GM19467 (cell line): ENCODE measurements at regions not wholly inside any gene's neighbourhood (a gene's known extent, or its start where the extent isn't known, plus 50 kb on each side); places are given as distances from the start of the nearest gene placed in this dataset.
"Not testable (repeated sequence)": the region's sequence is repeated elsewhere in the genome, so short reads cannot be mapped to it uniquely, and the experiment has no call there.

Source experiments
- ATAC-seq: cut with Tn5 transposase; IDR thresholded peaks from one replicate; pipeline ENCODE4 v1.9.1; 2021; ENCODE audit warnings: mild to moderate bottlenecking, moderate library complexity; ENCODE audit not compliant: unreplicated experiment

GRCh38 chrX:2640436-2641150 lies 50.5 kb upstream of the CD99 start:
- no peak for ATAC-seq

DNA sequence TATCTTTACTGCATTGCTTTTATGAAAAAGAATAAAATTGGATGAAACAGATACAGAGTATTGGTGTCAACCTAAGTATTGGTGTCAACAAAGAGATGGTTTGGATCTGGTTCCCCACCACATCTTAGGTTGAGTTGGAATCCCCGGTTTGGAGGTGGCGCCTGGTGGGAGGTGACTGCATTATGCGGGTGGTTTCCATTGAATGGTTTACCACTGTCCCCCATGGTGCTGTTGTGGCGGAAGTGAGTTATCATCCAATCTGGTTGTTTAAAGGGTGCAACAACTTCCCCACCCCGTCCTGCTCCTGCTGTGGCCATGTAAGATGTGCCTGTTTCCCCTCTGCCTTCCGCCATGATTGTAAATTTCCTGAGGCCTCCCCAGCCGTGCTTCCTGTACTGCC lies 52.8 kb upstream of the CD99 start:
- no peak for ATAC-seq

DNA sequence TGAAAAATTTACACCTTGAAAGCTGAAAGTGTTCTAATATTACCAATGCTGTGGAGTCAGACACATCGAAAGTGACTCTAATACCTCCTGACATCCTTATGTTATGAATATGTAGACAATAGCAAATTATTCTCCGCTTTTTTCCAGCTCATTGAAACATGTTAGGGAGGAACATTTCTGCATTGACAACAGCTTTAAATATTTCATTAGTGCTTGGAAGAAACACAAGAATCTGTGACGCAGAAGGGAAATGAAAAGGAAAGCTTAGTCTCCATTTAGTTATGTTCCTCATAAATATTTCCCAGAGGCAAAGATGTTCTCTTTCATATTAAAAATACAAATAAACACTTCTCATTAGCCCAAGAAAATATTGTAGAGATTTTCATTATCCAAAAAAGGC lies 55.8 kb upstream of the CD99 start:
- no peak for ATAC-seq

DNA sequence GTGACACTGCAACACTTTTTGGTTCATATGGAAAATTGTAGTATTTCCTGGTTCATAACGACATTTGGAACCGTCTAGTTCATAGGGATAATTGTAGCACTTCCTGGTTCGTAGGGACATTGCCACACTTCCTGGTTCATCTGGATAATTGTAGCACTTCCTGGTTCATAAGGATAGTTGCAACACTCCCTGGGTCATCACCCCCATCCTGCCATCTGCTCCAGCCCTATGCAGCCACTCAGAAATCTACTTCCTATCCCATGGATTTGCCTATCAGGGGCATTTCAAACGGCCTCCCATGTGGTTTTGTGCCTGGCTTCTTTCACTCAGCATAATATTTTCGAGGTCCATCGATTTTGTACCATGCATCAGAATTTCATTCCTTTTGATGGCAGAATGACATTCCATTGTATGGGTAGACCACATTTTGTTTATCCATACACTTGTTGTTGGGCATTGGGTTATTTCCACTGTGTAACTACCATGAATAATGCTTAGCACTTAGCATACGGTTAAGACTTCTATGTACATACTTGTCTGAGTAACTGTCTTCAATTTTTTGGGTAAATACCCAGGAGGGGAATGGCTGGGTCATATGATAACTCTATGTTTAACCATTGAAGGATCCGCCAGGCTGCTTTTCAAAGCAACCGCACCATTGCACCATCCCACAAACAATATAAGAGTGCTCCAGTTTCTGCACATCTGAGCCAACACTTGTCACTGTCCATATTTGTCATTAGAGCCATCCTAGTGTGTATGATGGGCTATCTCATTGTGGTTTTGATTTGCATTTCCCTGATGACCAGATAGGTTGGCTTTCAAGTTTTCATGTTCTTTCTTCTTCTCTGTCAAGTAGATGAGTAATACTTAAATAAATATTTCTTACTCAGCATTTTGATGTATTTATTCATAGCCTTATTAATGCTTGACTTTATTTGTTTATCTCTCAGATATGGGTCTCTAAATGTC lies 58.3 kb upstream of the CD99 start:
- ATAC-seq = no peak

GRCh38 chrX:2631743-2632532 lies 59.2 kb upstream of the CD99 start:
- ATAC-seq = no peak

GRCh38 chrX:2630935-2631742 lies 60.0 kb upstream of the CD99 start:
- ATAC-seq = not testable (repeated sequence)

DNA sequence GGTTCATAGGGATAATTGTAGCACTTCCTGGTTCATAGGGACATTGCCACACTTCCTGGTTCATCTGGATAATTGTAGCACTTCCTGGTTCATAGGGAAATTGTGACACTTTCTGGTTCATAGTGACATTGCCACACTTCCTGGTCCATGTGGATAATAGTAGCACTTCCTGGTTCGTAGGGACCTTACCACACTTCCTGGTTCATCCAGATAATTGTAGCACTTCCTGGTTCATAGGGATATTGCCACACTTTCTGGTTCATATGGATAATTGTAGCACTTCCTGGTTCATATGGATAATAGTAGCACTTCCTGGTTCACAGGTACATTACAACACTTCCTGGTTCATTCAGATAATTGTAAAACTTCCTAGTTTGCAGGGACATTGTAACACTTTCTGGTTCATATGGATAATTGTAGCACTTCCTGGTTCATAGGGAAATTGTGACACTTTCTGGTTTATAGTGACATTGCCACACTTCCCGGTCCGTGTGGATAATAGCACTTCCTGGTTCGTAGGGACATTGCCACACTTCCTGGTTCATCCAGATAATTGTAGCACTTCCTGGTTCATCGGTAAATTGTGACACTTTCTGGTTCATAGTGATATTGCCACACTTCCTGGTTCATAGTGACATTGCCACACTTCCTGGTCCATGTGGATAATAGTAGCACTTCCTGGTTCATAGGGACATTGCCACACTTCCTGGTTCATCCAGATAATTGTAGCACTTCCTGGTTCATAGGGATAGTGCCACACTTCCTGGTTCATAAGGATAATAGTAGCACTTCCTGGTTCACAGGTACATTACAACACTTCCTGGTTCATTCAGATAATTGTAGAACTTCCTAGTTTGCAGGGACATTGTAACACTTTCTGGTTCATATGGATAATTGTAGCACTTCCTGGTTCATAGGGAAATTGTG lies 60.8 kb upstream of the CD99 start:
- not testable (repeated sequence) for ATAC-seq

- no peak for ATAC-seq
Observed at GRCh38 chrX:2629316-2630007, 61.6 kb upstream of the CD99 start.

- no peak for ATAC-seq
Observed at GRCh38 chrX:2628751-2629315, 62.3 kb upstream of the CD99 start.

- ATAC-seq = no peak
Observed at GRCh38 chrX:2627272-2627867, 63.7 kb upstream of the CD99 start.

DNA sequence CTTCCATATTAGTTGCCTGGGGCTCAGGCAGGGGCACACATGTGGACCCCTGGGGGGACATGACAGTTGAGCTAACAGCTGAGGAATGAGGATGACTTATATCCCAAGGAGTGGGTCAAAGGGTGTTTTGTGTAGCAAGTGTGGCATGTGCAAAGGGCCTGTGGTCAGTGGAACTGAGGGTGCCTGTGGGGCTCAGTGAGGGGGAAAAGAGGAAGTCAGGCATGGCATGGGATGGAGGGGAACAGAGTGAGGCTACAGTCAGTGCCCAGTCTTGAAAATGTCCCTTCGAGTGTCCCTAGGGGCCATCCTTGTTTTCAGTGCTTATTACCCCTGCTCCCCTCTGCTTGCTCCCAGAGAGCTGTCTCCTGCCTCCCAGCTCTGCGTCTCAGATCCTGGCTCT lies 64.3 kb upstream of the CD99 start:
- ATAC-seq = no peak

DNA sequence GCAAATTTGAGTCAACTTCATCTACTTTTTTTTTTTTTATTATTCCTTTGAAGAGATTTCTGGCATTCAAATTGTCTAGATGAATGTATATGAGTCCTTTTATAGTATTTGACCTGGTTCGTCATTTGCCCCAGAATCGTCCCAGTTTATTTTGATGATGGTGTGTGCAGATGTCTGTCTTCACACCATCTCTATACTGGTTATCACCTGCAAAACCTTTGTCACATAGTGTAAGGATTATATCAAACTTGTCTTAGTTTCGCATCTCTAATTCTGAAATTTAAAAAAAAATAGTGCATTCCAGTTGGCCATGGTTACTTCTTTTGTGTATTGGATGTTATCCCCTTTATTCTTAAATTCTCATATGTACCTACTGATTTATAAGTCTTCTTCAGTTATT lies 70.5 kb upstream of the CD99 start:
- no peak for ATAC-seq

- no peak for ATAC-seq
Observed at GRCh38 chrX:2618516-2618915, 72.6 kb upstream of the CD99 start.

DNA sequence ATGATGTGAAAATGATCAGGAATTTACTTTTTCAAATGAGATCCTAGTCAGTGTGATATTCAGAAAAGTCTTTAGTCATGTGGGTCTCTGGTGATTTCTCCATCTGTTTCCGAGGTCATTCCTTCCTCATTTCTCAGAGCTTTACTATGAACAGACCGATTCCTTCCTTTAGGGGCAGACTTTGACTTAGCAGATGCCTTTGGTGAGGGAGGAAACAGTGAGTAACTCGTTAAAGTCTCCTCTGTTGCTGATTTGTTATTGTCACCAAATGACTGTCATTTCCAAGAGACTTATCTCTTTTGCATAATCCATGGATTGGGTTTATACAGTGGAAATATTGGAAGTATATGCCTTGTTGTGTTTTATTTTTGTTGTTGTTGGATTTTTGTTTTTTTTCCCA lies 76.2 kb upstream of the CD99 start:
- ATAC-seq = no peak

GRCh38 chrX:2610246-2611170 lies 80.6 kb upstream of the CD99 start:
- no peak for ATAC-seq

DNA sequence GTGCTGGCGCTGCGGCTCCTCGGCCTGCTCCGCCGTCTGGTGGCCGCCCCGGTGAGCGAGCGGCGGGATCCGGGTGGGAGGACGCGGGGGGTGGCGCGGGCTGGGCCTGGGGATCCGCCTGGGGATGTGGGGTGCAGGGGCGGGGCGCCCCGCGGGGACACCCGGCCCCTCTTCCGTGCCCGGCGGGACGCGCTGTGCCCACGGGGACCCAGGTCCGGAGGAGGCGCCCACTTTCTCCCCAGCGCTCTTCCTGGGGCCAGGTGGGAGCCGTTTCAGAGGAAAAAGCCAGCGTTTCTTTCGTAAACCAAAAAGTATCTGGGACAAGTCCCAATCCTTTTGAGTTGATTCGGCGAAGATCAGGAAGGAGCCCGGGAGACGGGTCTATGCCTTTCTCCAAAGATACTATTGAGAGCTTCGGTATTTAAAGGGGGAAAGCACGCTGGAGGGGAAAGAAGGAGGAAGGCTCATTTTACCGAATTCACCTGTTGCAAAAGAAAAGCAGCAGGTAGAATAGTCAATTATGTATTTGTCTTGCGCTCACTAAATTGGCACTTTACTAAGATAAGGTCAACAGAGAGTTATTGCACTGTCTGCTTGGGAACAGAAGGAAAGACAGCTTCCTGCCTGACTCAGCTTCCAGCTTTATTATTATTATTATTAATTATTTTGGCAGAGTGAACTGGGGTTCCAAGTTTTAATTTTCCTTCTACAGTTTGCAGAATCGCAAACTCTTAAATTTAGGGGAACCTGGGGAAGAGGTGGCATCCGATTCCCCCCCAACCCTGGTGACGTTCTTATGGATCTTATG lies 81.5 kb upstream of the CD99 start:
- ATAC-seq = peak; percentile 4
